ENCODE measurements at regions not wholly inside any gene's neighbourhood (a gene's known extent, or its start where the extent isn't known, plus 50 kb on each side); places are given as distances from the start of the nearest gene placed in this dataset.

DNA sequence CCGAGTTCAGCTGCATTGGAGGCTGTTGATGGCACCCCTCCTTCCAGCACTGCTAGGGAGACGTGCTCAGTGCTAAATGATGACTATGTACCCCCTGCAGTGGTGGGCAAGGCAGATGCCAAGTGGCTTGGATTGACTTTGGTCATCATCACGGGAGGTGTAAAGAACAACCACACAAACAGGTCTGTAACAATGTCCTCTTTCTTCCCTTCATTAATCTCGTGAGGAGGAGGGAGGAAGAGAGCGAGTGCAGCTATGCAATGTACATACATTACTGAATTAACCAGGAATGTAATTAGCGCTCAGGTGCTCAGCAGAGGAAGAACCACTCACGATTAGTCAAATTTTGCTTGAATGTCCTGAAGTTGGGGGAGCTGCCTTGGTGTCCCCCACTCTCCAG lies 173.9 kb upstream of the SKOR2 start (continued):
- TF ChIP-seq, protein P1, sequence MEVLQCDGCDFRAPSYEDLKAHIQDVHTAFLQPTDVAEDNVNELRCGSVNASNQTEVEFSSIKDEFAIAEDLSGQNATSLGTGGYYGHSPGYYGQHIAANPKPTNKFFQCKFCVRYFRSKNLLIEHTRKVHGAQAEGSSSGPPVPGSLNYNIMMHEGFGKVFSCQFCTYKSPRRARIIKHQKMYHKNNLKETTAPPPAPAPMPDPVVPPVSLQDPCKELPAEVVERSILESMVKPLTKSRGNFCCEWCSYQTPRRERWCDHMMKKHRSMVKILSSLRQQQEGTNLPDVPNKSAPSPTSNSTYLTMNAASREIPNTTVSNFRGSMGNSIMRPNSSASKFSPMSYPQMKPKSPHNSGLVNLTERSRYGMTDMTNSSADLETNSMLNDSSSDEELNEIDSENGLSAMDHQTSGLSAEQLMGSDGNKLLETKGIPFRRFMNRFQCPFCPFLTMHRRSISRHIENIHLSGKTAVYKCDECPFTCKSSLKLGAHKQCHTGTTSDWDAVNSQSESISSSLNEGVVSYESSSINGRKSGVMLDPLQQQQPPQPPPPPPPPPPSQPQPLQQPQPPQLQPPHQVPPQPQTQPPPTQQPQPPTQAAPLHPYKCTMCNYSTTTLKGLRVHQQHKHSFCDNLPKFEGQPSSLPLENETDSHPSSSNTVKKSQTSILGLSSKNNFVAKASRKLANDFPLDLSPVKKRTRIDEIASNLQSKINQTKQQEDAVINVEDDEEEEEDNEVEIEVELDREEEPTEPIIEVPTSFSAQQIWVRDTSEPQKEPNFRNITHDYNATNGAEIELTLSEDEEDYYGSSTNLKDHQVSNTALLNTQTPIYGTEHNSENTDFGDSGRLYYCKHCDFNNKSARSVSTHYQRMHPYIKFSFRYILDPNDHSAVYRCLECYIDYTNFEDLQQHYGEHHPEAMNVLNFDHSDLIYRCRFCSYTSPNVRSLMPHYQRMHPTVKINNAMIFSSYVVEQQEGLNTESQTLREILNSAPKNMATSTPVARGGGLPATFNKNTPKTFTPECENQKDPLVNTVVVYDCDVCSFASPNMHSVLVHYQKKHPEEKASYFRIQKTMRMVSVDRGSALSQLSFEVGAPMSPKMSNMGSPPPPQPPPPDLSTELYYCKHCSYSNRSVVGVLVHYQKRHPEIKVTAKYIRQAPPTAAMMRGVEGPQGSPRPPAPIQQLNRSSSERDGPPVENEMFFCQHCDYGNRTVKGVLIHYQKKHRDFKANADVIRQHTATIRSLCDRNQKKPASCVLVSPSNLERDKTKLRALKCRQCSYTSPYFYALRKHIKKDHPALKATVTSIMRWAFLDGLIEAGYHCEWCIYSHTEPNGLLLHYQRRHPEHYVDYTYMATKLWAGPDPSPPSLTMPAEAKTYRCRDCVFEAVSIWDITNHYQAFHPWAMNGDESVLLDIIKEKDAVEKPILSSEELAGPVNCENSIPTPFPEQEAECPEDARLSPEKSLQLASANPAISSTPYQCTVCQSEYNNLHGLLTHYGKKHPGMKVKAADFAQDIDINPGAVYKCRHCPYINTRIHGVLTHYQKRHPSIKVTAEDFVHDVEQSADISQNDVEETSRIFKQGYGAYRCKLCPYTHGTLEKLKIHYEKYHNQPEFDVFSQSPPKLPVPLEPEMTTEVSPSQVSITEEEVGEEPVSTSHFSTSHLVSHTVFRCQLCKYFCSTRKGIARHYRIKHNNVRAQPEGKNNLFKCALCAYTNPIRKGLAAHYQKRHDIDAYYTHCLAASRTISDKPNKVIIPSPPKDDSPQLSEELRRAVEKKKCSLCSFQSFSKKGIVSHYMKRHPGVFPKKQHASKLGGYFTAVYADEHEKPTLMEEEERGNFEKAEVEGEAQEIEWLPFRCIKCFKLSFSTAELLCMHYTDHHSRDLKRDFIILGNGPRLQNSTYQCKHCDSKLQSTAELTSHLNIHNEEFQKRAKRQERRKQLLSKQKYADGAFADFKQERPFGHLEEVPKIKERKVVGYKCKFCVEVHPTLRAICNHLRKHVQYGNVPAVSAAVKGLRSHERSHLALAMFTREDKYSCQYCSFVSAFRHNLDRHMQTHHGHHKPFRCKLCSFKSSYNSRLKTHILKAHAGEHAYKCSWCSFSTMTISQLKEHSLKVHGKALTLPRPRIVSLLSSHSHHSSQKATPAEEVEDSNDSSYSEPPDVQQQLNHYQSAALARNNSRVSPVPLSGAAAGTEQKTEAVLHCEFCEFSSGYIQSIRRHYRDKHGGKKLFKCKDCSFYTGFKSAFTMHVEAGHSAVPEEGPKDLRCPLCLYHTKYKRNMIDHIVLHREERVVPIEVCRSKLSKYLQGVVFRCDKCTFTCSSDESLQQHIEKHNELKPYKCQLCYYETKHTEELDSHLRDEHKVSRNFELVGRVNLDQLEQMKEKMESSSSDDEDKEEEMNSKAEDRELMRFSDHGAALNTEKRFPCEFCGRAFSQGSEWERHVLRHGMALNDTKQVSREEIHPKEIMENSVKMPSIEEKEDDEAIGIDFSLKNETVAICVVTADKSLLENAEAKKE (CRISPR knock-in tag; IDR thresholded peaks at IDR 0.05), result no peak
- no peak for TF ChIP-seq NANOG (IDR thresholded peaks at IDR 0.05; ENCODE audit: borderline replicate concordance)

GRCh38 chr18:47422524-47422923 lies 171.1 kb upstream of the SKOR2 start:
- DNase-seq (ENCODE audit: low spot score), result peak; percentile 51
- no peaks in the 10 kb centered on the region for H3K9me3 Mint-ChIP-seq
- peaks cover 64% of the 10 kb centered on the region for H3K27me3 Mint-ChIP-seq (ENCODE audit: insufficient read depth, low read depth, poor library complexity)
- H3K27me3 ChIP-seq (ENCODE audit: insufficient read depth), result peaks cover 66% of the 10 kb centered on the region
- peak; percentile 91 for ATAC-seq
- H3K4me1 Mint-ChIP-seq, result peaks cover 26% of the 10 kb centered on the region
- H3K27ac ChIP-seq (ENCODE audit: low read depth), result no peak overlapping the region
- H3K4me1 ChIP-seq (ENCODE audit: insufficient read depth), result peaks cover 5% of the 10 kb centered on the region; the same call in 1 of the 2 replicates
- H3K4me2 ChIP-seq, result no peak overlapping the region
- no peaks in the 10 kb centered on the region for H3K79me2 ChIP-seq (replicated peaks; ENCODE audit: insufficient read depth)
- no peak overlapping the region for H3K4me3 ChIP-seq
- no peaks in the 10 kb centered on the region for H3F3A ChIP-seq (replicated peaks; ENCODE audit: low read depth)
- no peak overlapping the region for H3K27ac Mint-ChIP-seq
- no peak overlapping the region for H2AFZ ChIP-seq
- H3K9me2 ChIP-seq (ENCODE audit: insufficient read depth), result no peaks in the 10 kb centered on the region
- no peaks in the 10 kb centered on the region for H4K20me1 ChIP-seq (replicated peaks; ENCODE audit: insufficient read depth)
- no peak overlapping the region for H3K4me3 Mint-ChIP-seq
- H3K36me3 ChIP-seq (ENCODE audit: insufficient read depth), result no peaks in the 10 kb centered on the region
- H3K36me3 Mint-ChIP-seq (ENCODE audit: low read depth), result no peaks in the 10 kb centered on the region
- TF ChIP-seq, protein P2, sequence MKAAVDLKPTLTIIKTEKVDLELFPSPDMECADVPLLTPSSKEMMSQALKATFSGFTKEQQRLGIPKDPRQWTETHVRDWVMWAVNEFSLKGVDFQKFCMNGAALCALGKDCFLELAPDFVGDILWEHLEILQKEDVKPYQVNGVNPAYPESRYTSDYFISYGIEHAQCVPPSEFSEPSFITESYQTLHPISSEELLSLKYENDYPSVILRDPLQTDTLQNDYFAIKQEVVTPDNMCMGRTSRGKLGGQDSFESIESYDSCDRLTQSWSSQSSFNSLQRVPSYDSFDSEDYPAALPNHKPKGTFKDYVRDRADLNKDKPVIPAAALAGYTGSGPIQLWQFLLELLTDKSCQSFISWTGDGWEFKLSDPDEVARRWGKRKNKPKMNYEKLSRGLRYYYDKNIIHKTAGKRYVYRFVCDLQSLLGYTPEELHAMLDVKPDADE (IDR thresholded peaks at IDR 0.05), result no peak
- no peak for TF ChIP-seq ZNF114 (CRISPR knock-in tag; IDR thresholded peaks at IDR 0.05)
- no peak for TF ChIP-seq JUNB (IDR thresholded peaks at IDR 0.05; ENCODE audit: unreplicated experiment)
- no peak for TF ChIP-seq STAT1 (IDR thresholded peaks at IDR 0.05; ENCODE audit: unreplicated experiment)
- TF ChIP-seq, protein P3, sequence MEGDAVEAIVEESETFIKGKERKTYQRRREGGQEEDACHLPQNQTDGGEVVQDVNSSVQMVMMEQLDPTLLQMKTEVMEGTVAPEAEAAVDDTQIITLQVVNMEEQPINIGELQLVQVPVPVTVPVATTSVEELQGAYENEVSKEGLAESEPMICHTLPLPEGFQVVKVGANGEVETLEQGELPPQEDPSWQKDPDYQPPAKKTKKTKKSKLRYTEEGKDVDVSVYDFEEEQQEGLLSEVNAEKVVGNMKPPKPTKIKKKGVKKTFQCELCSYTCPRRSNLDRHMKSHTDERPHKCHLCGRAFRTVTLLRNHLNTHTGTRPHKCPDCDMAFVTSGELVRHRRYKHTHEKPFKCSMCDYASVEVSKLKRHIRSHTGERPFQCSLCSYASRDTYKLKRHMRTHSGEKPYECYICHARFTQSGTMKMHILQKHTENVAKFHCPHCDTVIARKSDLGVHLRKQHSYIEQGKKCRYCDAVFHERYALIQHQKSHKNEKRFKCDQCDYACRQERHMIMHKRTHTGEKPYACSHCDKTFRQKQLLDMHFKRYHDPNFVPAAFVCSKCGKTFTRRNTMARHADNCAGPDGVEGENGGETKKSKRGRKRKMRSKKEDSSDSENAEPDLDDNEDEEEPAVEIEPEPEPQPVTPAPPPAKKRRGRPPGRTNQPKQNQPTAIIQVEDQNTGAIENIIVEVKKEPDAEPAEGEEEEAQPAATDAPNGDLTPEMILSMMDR (conservative IDR thresholded peaks at IDR 0.05; ENCODE audit: low read depth in 2 of 2), result no peak; a peak in 1 of 4 replicates
- no peak for TF ChIP-seq EZH2 (IDR thresholded peaks at IDR 0.05; ENCODE audit: low read depth, unreplicated experiment)
- no peak for TF ChIP-seq CREB1 (CRISPR knock-in tag; IDR thresholded peaks at IDR 0.05; ENCODE audit: low read depth)
- no peak for TF ChIP-seq NANOG (IDR thresholded peaks at IDR 0.05; ENCODE audit: borderline replicate concordance)
- TF ChIP-seq, protein P4, sequence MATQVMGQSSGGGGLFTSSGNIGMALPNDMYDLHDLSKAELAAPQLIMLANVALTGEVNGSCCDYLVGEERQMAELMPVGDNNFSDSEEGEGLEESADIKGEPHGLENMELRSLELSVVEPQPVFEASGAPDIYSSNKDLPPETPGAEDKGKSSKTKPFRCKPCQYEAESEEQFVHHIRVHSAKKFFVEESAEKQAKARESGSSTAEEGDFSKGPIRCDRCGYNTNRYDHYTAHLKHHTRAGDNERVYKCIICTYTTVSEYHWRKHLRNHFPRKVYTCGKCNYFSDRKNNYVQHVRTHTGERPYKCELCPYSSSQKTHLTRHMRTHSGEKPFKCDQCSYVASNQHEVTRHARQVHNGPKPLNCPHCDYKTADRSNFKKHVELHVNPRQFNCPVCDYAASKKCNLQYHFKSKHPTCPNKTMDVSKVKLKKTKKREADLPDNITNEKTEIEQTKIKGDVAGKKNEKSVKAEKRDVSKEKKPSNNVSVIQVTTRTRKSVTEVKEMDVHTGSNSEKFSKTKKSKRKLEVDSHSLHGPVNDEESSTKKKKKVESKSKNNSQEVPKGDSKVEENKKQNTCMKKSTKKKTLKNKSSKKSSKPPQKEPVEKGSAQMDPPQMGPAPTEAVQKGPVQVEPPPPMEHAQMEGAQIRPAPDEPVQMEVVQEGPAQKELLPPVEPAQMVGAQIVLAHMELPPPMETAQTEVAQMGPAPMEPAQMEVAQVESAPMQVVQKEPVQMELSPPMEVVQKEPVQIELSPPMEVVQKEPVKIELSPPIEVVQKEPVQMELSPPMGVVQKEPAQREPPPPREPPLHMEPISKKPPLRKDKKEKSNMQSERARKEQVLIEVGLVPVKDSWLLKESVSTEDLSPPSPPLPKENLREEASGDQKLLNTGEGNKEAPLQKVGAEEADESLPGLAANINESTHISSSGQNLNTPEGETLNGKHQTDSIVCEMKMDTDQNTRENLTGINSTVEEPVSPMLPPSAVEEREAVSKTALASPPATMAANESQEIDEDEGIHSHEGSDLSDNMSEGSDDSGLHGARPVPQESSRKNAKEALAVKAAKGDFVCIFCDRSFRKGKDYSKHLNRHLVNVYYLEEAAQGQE (IDR thresholded peaks at IDR 0.05; ENCODE audit: unreplicated experiment), result no peak
